H1 (cell line): ENCODE measurements at regions not wholly inside any gene's neighbourhood (a gene's known extent, or its start where the extent isn't known, plus 50 kb on each side); places are given as distances from the start of the nearest gene placed in this dataset.

Experiments
- CTCF ChIA-PET: fragments of 300-600 bp; sonication (Branson Sonifier 250); formaldehyde crosslinking; loops from one replicate; lab custom pipeline; 2021; ENCODE audit not compliant: partially characterized antibody; lab: Charles Lee
- POLR2A ChIA-PET: fragments of 300-600 bp; sonication (Branson Sonifier 250); formaldehyde crosslinking; loops from one replicate; lab custom pipeline; 2021; ENCODE audit warnings: inconsistent platforms; ENCODE audit not compliant: partially characterized antibody; lab: Charles Lee
- DNase-seq, 2 experiments: peaks; one replicate each; pipeline versions ENCODE4 v3.0.0 to v3.0.0-alpha.2; 2010 to 2022; ENCODE audit warnings: low spot score in 2 of 2, low read depth in 1 of 2, mixed read lengths in 1 of 2
- FAIRE-seq: peaks from 2 replicates; lab custom pipeline; 2011; peaks lifted over from hg19 to GRCh38; lab: Jason Lieb, UNC
- H2AFZ ChIP-seq: 2 replicates; pipeline ENCODE4 v1.8.1; 2012; ENCODE audit warnings: low read length, inconsistent platforms
- H2AK5ac ChIP-seq: 2 replicates; pipeline ENCODE4 v1.6.1; 2013; ENCODE audit warnings: low read depth, low read length
- H2BK120ac ChIP-seq: replicated peaks from 2 replicates; pipeline ENCODE3; 2013; ENCODE audit warnings: low read depth, low read length, inconsistent platforms
- H2BK12ac ChIP-seq: 2 replicates; pipeline ENCODE4 v1.6.1; 2013; ENCODE audit warnings: low read depth, low read length
- H2BK15ac ChIP-seq: 2 replicates; pipeline ENCODE4 v1.6.1; 2013; ENCODE audit warnings: low read length
- H2BK20ac ChIP-seq: 2 replicates; pipeline ENCODE4 v1.6.1; 2013; ENCODE audit warnings: low read length
- H2BK5ac ChIP-seq: 2 replicates; pipeline ENCODE4 v1.6.1; 2013; ENCODE audit warnings: low read depth, low read length
- H3K14ac ChIP-seq: 2 replicates; pipeline ENCODE4 v1.6.1; 2013; ENCODE audit warnings: inconsistent platforms; ENCODE audit not compliant: insufficient read length
- H3K18ac ChIP-seq: 2 replicates; pipeline ENCODE4 v1.6.1; 2013; ENCODE audit warnings: low read length; ENCODE audit errors: extremely low read depth
- H3K23ac ChIP-seq: 2 replicates; pipeline ENCODE4 v1.6.1; 2013; ENCODE audit warnings: inconsistent platforms; ENCODE audit not compliant: insufficient read length
- H3K23me2 ChIP-seq: 2 replicates; pipeline ENCODE4 v1.6.1; 2013; ENCODE audit warnings: low read depth, low read length
- H3K27ac ChIP-seq: 2 replicates; pipeline ENCODE4 v1.6.1; 2011; ENCODE audit warnings: low read depth, low read length, inconsistent platforms
- H3K27me3 ChIP-seq, 4 experiments: replicated peaks in 1 of 4; 1 replicate in 1 of 4; 2 replicates in 3 of 4; pipeline versions ENCODE4 v1.6.1 to v1.8.1; 2011 to 2013; ENCODE audit warnings: low read length in 3 of 4, mild to moderate bottlenecking in 3 of 4, inconsistent platforms in 2 of 4, mixed read lengths in 2 of 4, moderate library complexity in 1 of 4; ENCODE audit not compliant: control insufficient read depth in 3 of 4, insufficient read depth in 3 of 4; ENCODE audit errors: extremely low read depth in 1 of 4
- H3K36me3 ChIP-seq, 4 experiments: 2 replicates each; pipeline versions ENCODE4 v1.6.1 to v1.8.1; 2011 to 2013; ENCODE audit warnings: mild to moderate bottlenecking in 4 of 4, low read length in 3 of 4, moderate library complexity in 2 of 4, control low read depth in 1 of 4, inconsistent platforms in 1 of 4; ENCODE audit not compliant: insufficient read depth in 4 of 4, control insufficient read depth in 2 of 4
- H3K4ac ChIP-seq: replicated peaks from 2 replicates; pipeline ENCODE3; 2013; ENCODE audit warnings: low read length, low read depth, mixed read lengths, inconsistent platforms; ENCODE audit not compliant: insufficient read length
- H3K4me1 ChIP-seq, 4 experiments: replicated peaks in 1 of 4; 1 replicate in 1 of 4; 2 replicates in 3 of 4; pipeline versions ENCODE4 v1.6.1 to v1.8.1; 2011 to 2013; ENCODE audit warnings: low read length in 3 of 4, inconsistent platforms in 2 of 4, mixed read lengths in 1 of 4; ENCODE audit not compliant: insufficient read depth in 4 of 4, control insufficient read depth in 3 of 4
- H3K4me2 ChIP-seq, 2 experiments: 2 replicates each; pipeline versions ENCODE4 v1.6.1 to v1.8.1; 2011 to 2013; ENCODE audit warnings: low read depth in 2 of 2, low read length in 2 of 2, control low read depth in 1 of 2, inconsistent platforms in 1 of 2, mild to moderate bottlenecking in 1 of 2; ENCODE audit not compliant: insufficient read depth in 1 of 2
- H3K4me3 ChIP-seq, 4 experiments: fragments of 200-600, 300-600 bp in 1 of 4; sonication (generic), shearing (Covaris generic), sonication (Bioruptor Twin) in 1 of 4; 2 replicates each; pipeline versions ENCODE4 v1.5.1 to v1.8.1; 2011 to 2016; ENCODE audit warnings: low read length in 4 of 4, low read depth in 3 of 4, control low read depth in 2 of 4, inconsistent platforms in 2 of 4, mild to moderate bottlenecking in 2 of 4, mixed read lengths in 1 of 4, moderate library complexity in 1 of 4; ENCODE audit not compliant: insufficient read depth in 2 of 4; ENCODE audit errors: extremely low read depth in 1 of 4
- H3K56ac ChIP-seq: replicated peaks from 2 replicates; pipeline ENCODE3; 2013; ENCODE audit warnings: low read depth, mild to moderate bottlenecking, mixed read lengths, low read length, inconsistent platforms; ENCODE audit not compliant: insufficient read length
- H3K79me1 ChIP-seq: 2 replicates; pipeline ENCODE4 v1.6.1; 2013; ENCODE audit warnings: low read depth, low read length, control low read depth
- H3K79me2 ChIP-seq, 2 experiments: 2 replicates each; pipeline versions ENCODE4 v1.6.1 to v1.8.1; 2012 to 2013; ENCODE audit warnings: low read length in 2 of 2, mild to moderate bottlenecking in 2 of 2, inconsistent platforms in 1 of 2; ENCODE audit not compliant: insufficient read depth in 2 of 2, control insufficient read depth in 1 of 2
- H3K9ac ChIP-seq, 4 experiments: replicated peaks in 1 of 4; 1 replicate in 1 of 4; 2 replicates in 3 of 4; pipeline versions ENCODE4 v1.6.1 to v1.8.1; 2011 to 2013; ENCODE audit warnings: low read depth in 3 of 4, low read length in 3 of 4, control low read depth in 2 of 4, mild to moderate bottlenecking in 2 of 4, moderate library complexity in 2 of 4, inconsistent platforms in 1 of 4; ENCODE audit errors: extremely low read depth in 1 of 4
- H3K9me3 ChIP-seq, 2 experiments: 2 replicates each; pipeline versions ENCODE4 v1.6.1 to v1.8.1; 2012 to 2013; ENCODE audit warnings: mild to moderate bottlenecking in 2 of 2, moderate library complexity in 2 of 2, control low read depth in 1 of 2, inconsistent platforms in 1 of 2, low read depth in 1 of 2, low read length in 1 of 2, mixed read lengths in 1 of 2; ENCODE audit not compliant: insufficient read depth in 2 of 2
- H4K20me1 ChIP-seq, 2 experiments: replicated peaks in 1 of 2; 2 replicates each; pipeline versions ENCODE3 to v1.8.1; 2011 to 2013; ENCODE audit warnings: inconsistent platforms in 2 of 2, low read length in 2 of 2, mild to moderate bottlenecking in 1 of 2; ENCODE audit not compliant: insufficient read depth in 2 of 2, control insufficient read depth in 1 of 2
- H4K5ac ChIP-seq: 2 replicates; pipeline ENCODE4 v1.6.1; 2013; ENCODE audit warnings: low read length, low read depth, mixed read lengths, inconsistent platforms; ENCODE audit not compliant: insufficient read length
- H4K8ac ChIP-seq: 2 replicates; pipeline ENCODE4 v1.8.0; 2013; ENCODE audit warnings: mild to moderate bottlenecking, moderate library complexity, low read length, inconsistent platforms; ENCODE audit not compliant: insufficient read depth; ENCODE audit errors: extremely low read depth
- H4K91ac ChIP-seq: replicated peaks from 2 replicates; pipeline ENCODE3; 2013; ENCODE audit warnings: low read length, mixed read lengths, inconsistent platforms; ENCODE audit not compliant: insufficient read length
- CBX8 ChIP-seq: fragments of 300-800, 300-1000 bp; sonication (generic); IDR thresholded peaks from 2 replicates; pipeline ENCODE4 v1.7.1; 2016; ENCODE audit warnings: low read depth, low read length, borderline replicate concordance
- HDAC6 ChIP-seq: IDR thresholded peaks from one replicate; pipeline ENCODE4 v1.7.1; 2012; ENCODE audit warnings: low read depth, mild to moderate bottlenecking, inconsistent platforms, low read length, moderate library complexity
- KDM1A ChIP-seq: fragments of 200-600, 300-600 bp; sonication (generic); IDR thresholded peaks from 2 replicates; pipeline ENCODE4 v1.7.1; 2016; ENCODE audit warnings: mild to moderate bottlenecking, low read length, borderline replicate concordance
- POLR2A ChIP-seq, 2 experiments: IDR thresholded peaks; 1 replicate in 1 of 2; 2 replicates in 1 of 2; pipeline ENCODE4 v1.6.1; 2011; ENCODE audit warnings: low read depth in 2 of 2, low read length in 2 of 2, mild to moderate bottlenecking in 2 of 2; ENCODE audit errors: control extremely low read depth in 1 of 2
- RBBP5 ChIP-seq: IDR thresholded peaks from 2 replicates; pipeline ENCODE4 v1.7.1; 2012; ENCODE audit warnings: low read depth, mild to moderate bottlenecking, inconsistent platforms, low read length, moderate library complexity, borderline replicate concordance
- RFX5 ChIP-seq: IDR thresholded peaks from 2 replicates; pipeline ENCODE4 v1.6.1; 2011; ENCODE audit warnings: low read depth, low read length, improper control_type of control experiment, borderline replicate concordance
- SRF ChIP-seq: IDR thresholded peaks from 2 replicates; pipeline ENCODE4 v1.6.1; 2011; ENCODE audit warnings: mild to moderate bottlenecking, low read depth, low read length, moderate library complexity
- TAF1 ChIP-seq: IDR thresholded peaks from 2 replicates; pipeline ENCODE4 v1.6.1; 2011; ENCODE audit warnings: mild to moderate bottlenecking, low read depth, low read length
- TCF12 ChIP-seq: IDR thresholded peaks from 2 replicates; pipeline ENCODE4 v1.6.1; 2011; ENCODE audit warnings: low read depth, mild to moderate bottlenecking, low read length
- WGBS, 2 experiments: shearing (Covaris generic) in 1 of 2; methylation state at CpG; one replicate each; pipeline versions ENCODE4 v1.1.6 to v1.1.7; 2013 to 2015; ENCODE audit warnings: low lambda C conversion rate in 2 of 2, mixed read lengths in 2 of 2, inconsistent platforms in 1 of 2, low coverage in 1 of 2, missing lambda C conversion rate in 1 of 2; ENCODE audit not compliant: insufficient replicate concordance in 2 of 2, insufficient coverage in 1 of 2, insufficient read length in 1 of 2; ENCODE audit errors: extremely low coverage in 1 of 2, missing lambda C conversion rate in 1 of 2; 5-methylcytosine and 5-hydroxymethylcytosine counted together
- TF ChIP-seq, protein P1 (sequence below), 3 experiments: IDR thresholded peaks; 1 replicate in 2 of 3; 2 replicates in 1 of 3; pipeline versions ENCODE4 v1.5.1 to v1.6.1; 2011; ENCODE audit warnings: low read length in 3 of 3, mild to moderate bottlenecking in 3 of 3, inconsistent platforms in 2 of 3, low read depth in 1 of 3, moderate library complexity in 1 of 3; ENCODE audit not compliant: insufficient read depth in 1 of 3; ENCODE audit errors: control extremely low read depth in 1 of 3

GRCh38 chr14:62159314-62159713, 397.1 kb downstream of the SNAPC1 start:
- H4K8ac ChIP-seq: no peak overlapping the region
- H3K4me2 ChIP-seq: no peak overlapping the region
- H2BK15ac ChIP-seq: no peak overlapping the region
- no peak overlapping the region for H2BK120ac ChIP-seq
- no peaks in the 10 kb centered on the region for H3K79me1 ChIP-seq
- no peak overlapping the region for H3K27ac ChIP-seq
- H2AK5ac ChIP-seq: no peak overlapping the region
- TF ChIP-seq HDAC6 (no peak), RFX5 (no peak), TCF12 (no peak), CBX8 (no peak), RBBP5 (no peak), SRF (no peak), KDM1A (no peak), TAF1 (no peak), POLR2A (IDR thresholded peaks at IDR 0.05; ENCODE audit: control extremely low read depth in 1 of 2, low read depth in 2 of 2, low read length in 2 of 2) (no peak)
- TF ChIP-seq, protein P1, sequence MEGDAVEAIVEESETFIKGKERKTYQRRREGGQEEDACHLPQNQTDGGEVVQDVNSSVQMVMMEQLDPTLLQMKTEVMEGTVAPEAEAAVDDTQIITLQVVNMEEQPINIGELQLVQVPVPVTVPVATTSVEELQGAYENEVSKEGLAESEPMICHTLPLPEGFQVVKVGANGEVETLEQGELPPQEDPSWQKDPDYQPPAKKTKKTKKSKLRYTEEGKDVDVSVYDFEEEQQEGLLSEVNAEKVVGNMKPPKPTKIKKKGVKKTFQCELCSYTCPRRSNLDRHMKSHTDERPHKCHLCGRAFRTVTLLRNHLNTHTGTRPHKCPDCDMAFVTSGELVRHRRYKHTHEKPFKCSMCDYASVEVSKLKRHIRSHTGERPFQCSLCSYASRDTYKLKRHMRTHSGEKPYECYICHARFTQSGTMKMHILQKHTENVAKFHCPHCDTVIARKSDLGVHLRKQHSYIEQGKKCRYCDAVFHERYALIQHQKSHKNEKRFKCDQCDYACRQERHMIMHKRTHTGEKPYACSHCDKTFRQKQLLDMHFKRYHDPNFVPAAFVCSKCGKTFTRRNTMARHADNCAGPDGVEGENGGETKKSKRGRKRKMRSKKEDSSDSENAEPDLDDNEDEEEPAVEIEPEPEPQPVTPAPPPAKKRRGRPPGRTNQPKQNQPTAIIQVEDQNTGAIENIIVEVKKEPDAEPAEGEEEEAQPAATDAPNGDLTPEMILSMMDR (IDR thresholded peaks at IDR 0.05; ENCODE audit: control extremely low read depth in 1 of 3, insufficient read depth in 1 of 3, low read depth in 1 of 3, low read length in 3 of 3): no peak
- no peak overlapping the region for H2BK12ac ChIP-seq
- no peaks in the 10 kb centered on the region for H3K36me3 ChIP-seq
- H2BK5ac ChIP-seq: no peak overlapping the region
- no peak overlapping the region for H3K9ac ChIP-seq
- H3K23me2 ChIP-seq: no peaks in the 10 kb centered on the region; the same call in 1 of the 2 replicates
- no peak for FAIRE-seq
- no peak for DNase-seq
- no peak overlapping the region for H2BK20ac ChIP-seq
- no peak overlapping the region for H3K18ac ChIP-seq
- ChIA-PET POLR2A (no interaction called here), CTCF (interaction anchor here (1.3 to 1.4 kb wide), 2 partner anchors 9 to 33 kb away, joined by 4 to 10 read pairs; no protein-coding TSS in a partner anchor)
- no peaks in the 10 kb centered on the region for H4K20me1 ChIP-seq
- H3K56ac ChIP-seq: no peak overlapping the region
- WGBS, 2 experiments: 94% methylated on average over 3 of the region's 3 CpGs; no CpG with 5 or more reads in 1 of the 2 experiments
- no peak overlapping the region for H4K5ac ChIP-seq
- H2AFZ ChIP-seq: no peak overlapping the region
- no peak overlapping the region for H3K23ac ChIP-seq
- no peaks in the 10 kb centered on the region for H3K27me3 ChIP-seq
- H3K4me3 ChIP-seq: no peak overlapping the region
- H3K4ac ChIP-seq: no peak overlapping the region
- H3K4me1 ChIP-seq: no peaks in the 10 kb centered on the region; a peak in 1 of 7 replicates
- no peaks in the 10 kb centered on the region for H3K79me2 ChIP-seq
- H4K91ac ChIP-seq: no peak overlapping the region
- H3K14ac ChIP-seq: no peak overlapping the region
- H3K9me3 ChIP-seq: no peaks in the 10 kb centered on the region
